PC-9 (cell line): ENCODE measurements at regions not wholly inside any gene's neighbourhood (a gene's known extent, or its start where the extent isn't known, plus 50 kb on each side); places are given as distances from the start of the nearest gene placed in this dataset.
A peak's percentile ranks its signal among the peaks of the same experiment; 100 is the strongest.

Experiments
- BruUV-seq: library from RNA; stranded (reverse); fragments of 400-500 nt; replicated peaks from 2 replicates; lab custom pipeline; 2021; lab: Mats Ljungman, UMichigan
- CTCF ChIA-PET: fragments of 300-600 bp; sonication (Branson Sonifier 250); formaldehyde crosslinking; loops from one replicate; lab custom pipeline; 2022; ENCODE audit warnings: antibody characterized with exemption; lab: Charles Lee
- POLR2A ChIA-PET: fragments of 300-600 bp; sonication (Branson Sonifier 250); formaldehyde crosslinking; loops from one replicate; lab custom pipeline; 2022; ENCODE audit warnings: antibody characterized with exemption; ENCODE audit not compliant: unreplicated experiment; lab: Charles Lee
- DNase-seq, 2 experiments: peaks; one replicate each; pipeline versions ENCODE4 v3.0.0 to v3.0.0-alpha.2; 2015 to 2022; ENCODE audit warnings: mixed read lengths in 1 of 2
- H2AFZ ChIP-seq: fragments of 200-600 bp; sonication (generic); 2 replicates; pipeline ENCODE4 v1.8.1; 2017; ENCODE audit warnings: antibody characterized with exemption
- H3F3A ChIP-seq: fragments of 200-600 bp; sonication (generic); 2 replicates; pipeline ENCODE4 v1.8.1; 2017; ENCODE audit warnings: antibody characterized with exemption, mild to moderate bottlenecking, low read depth; ENCODE audit not compliant: insufficient read depth
- H3K27ac ChIP-seq: fragments of 200-600 bp; sonication (generic); 2 replicates; pipeline ENCODE4 v1.6.1; 2016; ENCODE audit warnings: mixed run types
- H3K27me3 ChIP-seq: fragments of 200-600 bp; sonication (generic); 2 replicates; pipeline ENCODE4 v1.6.1; 2016; ENCODE audit warnings: low read depth, mixed run types; ENCODE audit not compliant: insufficient read depth
- H3K36me3 ChIP-seq: fragments of 200-600 bp; sonication (generic); 2 replicates; pipeline ENCODE4 v1.6.1; 2016; ENCODE audit warnings: low read depth, mixed run types
- H3K4me1 ChIP-seq: fragments of 200-600 bp; sonication (generic); replicated peaks from 2 replicates; pipeline ENCODE4 v1.6.1; 2016; ENCODE audit warnings: mixed run types; ENCODE audit not compliant: insufficient read depth
- H3K4me2 ChIP-seq: fragments of 200-600 bp; sonication (generic); 2 replicates; pipeline ENCODE4 v1.6.1; 2017; ENCODE audit warnings: mixed run types
- H3K4me3 ChIP-seq: fragments of 200-600 bp; sonication (generic); 2 replicates; pipeline ENCODE4 v1.6.1; 2016; ENCODE audit warnings: mixed run types
- H3K79me2 ChIP-seq: fragments of 200-600 bp; sonication (generic); 2 replicates; pipeline ENCODE4 v1.6.1; 2017; ENCODE audit warnings: low read depth, mixed run types
- H3K9me2 ChIP-seq: fragments of 200-600 bp; sonication (generic); 2 replicates; pipeline ENCODE4 v1.8.1; 2017; ENCODE audit warnings: mild to moderate bottlenecking; ENCODE audit not compliant: insufficient read depth
- H3K9me3 ChIP-seq: fragments of 200-600 bp; sonication (generic); 2 replicates; pipeline ENCODE4 v1.8.1; 2016; ENCODE audit warnings: low read depth; ENCODE audit not compliant: insufficient read depth
- H4K20me1 ChIP-seq: fragments of 200-600 bp; sonication (generic); 2 replicates; pipeline ENCODE4 v1.8.1; 2017; ENCODE audit not compliant: insufficient read depth
- EZH2 ChIP-seq: fragments of 200-600 bp; sonication (generic); IDR thresholded peaks from 2 replicates; pipeline ENCODE4 v1.8.0; 2017; ENCODE audit warnings: antibody characterized with exemption, low read depth
- intact Hi-C: fragments of 100-400 bp; cut with micrococcal nuclease; formaldehyde crosslinking; loops from one replicate; pipeline ENCODE4 v1.10.0; 2022; ENCODE audit not compliant: unreplicated experiment
- TF ChIP-seq, protein P1 (sequence below): fragments of 200-600 bp; sonication (generic); conservative IDR thresholded peaks from 2 replicates; pipeline ENCODE4 v1.6.1; 2017; ENCODE audit warnings: mixed run types, antibody characterized with exemption, mild to moderate bottlenecking, moderate library complexity

- no peaks in the 10 kb centered on the region for H4K20me1 ChIP-seq
- ChIA-PET POLR2A (interaction anchor here (0.5 kb wide), 1 partner anchor 22 kb away, joined by 6 read pairs; no protein-coding TSS in a partner anchor), CTCF (interaction anchor here (0.6 to 1.2 kb wide), 5 partner anchors 72 to 634 kb away, joined by 3 to 7 read pairs (median 4); no protein-coding TSS in a partner anchor)
- H3K4me3 ChIP-seq: no peak overlapping the region
- H3K36me3 ChIP-seq: no peaks in the 10 kb centered on the region
- intact Hi-C loops: loop anchor here (1.0 to 10.0 kb wide), 6 partner anchors 63 to 635 kb away; no protein-coding TSS in a partner anchor
- H3K9me3 ChIP-seq: no peaks in the 10 kb centered on the region
- H3K79me2 ChIP-seq: no peaks in the 10 kb centered on the region
- no peaks in the 10 kb centered on the region for H3K27me3 ChIP-seq
- peaks cover 48% of the 10 kb centered on the region for H3F3A ChIP-seq
- H3K4me1 ChIP-seq: peaks cover 91% of the 10 kb centered on the region
- peak overlapping the region; percentile 43 for H3K4me2 ChIP-seq
- H2AFZ ChIP-seq: peak overlapping the region; percentile 68
- no TSS peak for BruUV-seq
- H3K27ac ChIP-seq: peak overlapping the region; percentile 93
- no peaks in the 10 kb centered on the region for H3K9me2 ChIP-seq
- no peak for DNase-seq
- TF ChIP-seq, protein P1, sequence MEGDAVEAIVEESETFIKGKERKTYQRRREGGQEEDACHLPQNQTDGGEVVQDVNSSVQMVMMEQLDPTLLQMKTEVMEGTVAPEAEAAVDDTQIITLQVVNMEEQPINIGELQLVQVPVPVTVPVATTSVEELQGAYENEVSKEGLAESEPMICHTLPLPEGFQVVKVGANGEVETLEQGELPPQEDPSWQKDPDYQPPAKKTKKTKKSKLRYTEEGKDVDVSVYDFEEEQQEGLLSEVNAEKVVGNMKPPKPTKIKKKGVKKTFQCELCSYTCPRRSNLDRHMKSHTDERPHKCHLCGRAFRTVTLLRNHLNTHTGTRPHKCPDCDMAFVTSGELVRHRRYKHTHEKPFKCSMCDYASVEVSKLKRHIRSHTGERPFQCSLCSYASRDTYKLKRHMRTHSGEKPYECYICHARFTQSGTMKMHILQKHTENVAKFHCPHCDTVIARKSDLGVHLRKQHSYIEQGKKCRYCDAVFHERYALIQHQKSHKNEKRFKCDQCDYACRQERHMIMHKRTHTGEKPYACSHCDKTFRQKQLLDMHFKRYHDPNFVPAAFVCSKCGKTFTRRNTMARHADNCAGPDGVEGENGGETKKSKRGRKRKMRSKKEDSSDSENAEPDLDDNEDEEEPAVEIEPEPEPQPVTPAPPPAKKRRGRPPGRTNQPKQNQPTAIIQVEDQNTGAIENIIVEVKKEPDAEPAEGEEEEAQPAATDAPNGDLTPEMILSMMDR: peak; percentile 39; the same call in 1 of the 2 replicates
- TF ChIP-seq EZH2: no peak
These were observed 60.4 kb upstream of the PAX6 start for GRCh38 chr11:31871310-31872075.

GRCh38 chr11:31870609-31871309 lies 59.6 kb upstream of the PAX6 start:
- Histone ChIP-seq H3F3A (peaks cover 48% of the 10 kb centered on the region), H3K4me3 (no peak overlapping the region), H3K27me3 (no peaks in the 10 kb centered on the region), H3K79me2 (no peaks in the 10 kb centered on the region), H3K4me2 (peak overlapping the region; percentile 43), H3K36me3 (no peaks in the 10 kb centered on the region), H3K4me1 (peaks cover 84% of the 10 kb centered on the region), H4K20me1 (no peaks in the 10 kb centered on the region), H2AFZ (no peak overlapping the region; the same call in 1 of the 2 replicates), H3K9me2 (no peaks in the 10 kb centered on the region), H3K27ac (peak overlapping the region; percentile 93), H3K9me3 (no peaks in the 10 kb centered on the region)
- intact Hi-C loops: loop anchor here (1.0 to 10.0 kb wide), 6 partner anchors 62 to 634 kb away; no protein-coding TSS in a partner anchor
- ChIA-PET CTCF (interaction anchor here (0.6 to 1.2 kb wide), 5 partner anchors 87 to 633 kb away, joined by 3 to 7 read pairs (median 4); no protein-coding TSS in a partner anchor), POLR2A (interaction anchor here (0.5 kb wide), 1 partner anchor 21 kb away, joined by 6 read pairs; no protein-coding TSS in a partner anchor)
- no TSS peak for BruUV-seq
- TF ChIP-seq, protein P1: peak; percentile 71
- no peak for TF ChIP-seq EZH2
- peak; percentile 48 to 50 for DNase-seq

DNA sequence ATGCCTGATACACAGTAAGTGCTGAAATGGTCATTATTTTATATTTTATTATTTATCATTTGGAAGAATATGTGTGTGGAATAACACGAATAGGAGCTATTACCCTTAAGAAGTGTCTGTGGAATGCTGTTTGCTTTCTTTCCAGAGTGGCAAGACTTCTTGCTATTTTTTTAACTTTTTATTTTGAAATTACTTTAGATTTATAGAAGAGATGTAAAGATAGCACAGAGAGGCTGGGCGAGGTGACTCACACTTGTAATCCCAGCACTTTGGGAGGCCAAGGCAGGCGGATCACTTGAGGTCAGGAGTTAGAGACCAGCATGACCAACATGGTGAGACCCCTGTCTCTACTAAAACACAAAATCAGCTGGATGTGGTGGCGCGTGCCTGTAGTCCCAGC lies 58.9 kb upstream of the PAX6 start:
- Histone ChIP-seq H3K79me2 (no peaks in the 10 kb centered on the region), H3K36me3 (no peaks in the 10 kb centered on the region), H3K9me3 (no peaks in the 10 kb centered on the region), H2AFZ (no peak overlapping the region), H4K20me1 (no peaks in the 10 kb centered on the region), H3K9me2 (no peaks in the 10 kb centered on the region), H3F3A (peaks cover 44% of the 10 kb centered on the region), H3K27me3 (no peaks in the 10 kb centered on the region), H3K4me2 (peak overlapping the region; percentile 34), H3K4me1 (peaks cover 76% of the 10 kb centered on the region), H3K27ac (peak overlapping the region; percentile 15; the same call in 1 of the 2 replicates), H3K4me3 (no peak overlapping the region)
- POLR2A ChIA-PET: no interaction called here
- CTCF ChIA-PET: interaction anchor here (1.0 kb wide), 1 partner anchor 88 kb away, joined by 3 read pairs; no protein-coding TSS in a partner anchor
- TF ChIP-seq EZH2: no peak
- TF ChIP-seq, protein P1: no peak
- peak in 1 of 2 experiments; percentile 74 for DNase-seq
- BruUV-seq: no TSS peak
- intact Hi-C loops: loop anchor here (2.0 to 10.0 kb wide), 3 partner anchors 61 to 383 kb away; no protein-coding TSS in a partner anchor
